Esophagus muscularis mucosa (tissue), 4 donors: ENCODE measurements at regions not wholly inside any gene's neighbourhood (a gene's known extent, or its start where the extent isn't known, plus 50 kb on each side); places are given as distances from the start of the nearest gene placed in this dataset.
A peak's percentile ranks its signal among the peaks of the same experiment; 100 is the strongest.

Experiments
- DNase-seq: peaks from one replicate; pipeline ENCODE4 v3.0.0-alpha.2; 2017; ENCODE audit errors: extremely low spot score
- H3K27ac ChIP-seq, 4 donors: fragments of 200-600 bp; sonication (generic); replicated peaks in 1 of 4; 1 replicate in 3 of 4; 2 replicates in 1 of 4; pipeline ENCODE4 v1.5.1; 2016 to 2019; ENCODE audit warnings: mild to moderate bottlenecking in 1 of 4
- H3K27me3 ChIP-seq, 4 donors: fragments of 200-600 bp; sonication (generic); one replicate each; pipeline versions ENCODE4 v1.5.1 to v1.6.0; 2016 to 2019
- H3K36me3 ChIP-seq, 4 donors: fragments of 200-600 bp; sonication (generic); one replicate each; pipeline ENCODE4 v1.5.1; 2016 to 2019
- H3K4me1 ChIP-seq, 4 donors: fragments of 200-600 bp; sonication (generic); one replicate each; pipeline ENCODE4 v1.5.1; 2016 to 2019
- H3K4me3 ChIP-seq, 4 donors: fragments of 200-600 bp; sonication (generic); 1 replicate in 2 of 4; 2 replicates in 2 of 4; pipeline ENCODE4 v1.5.1; 2016 to 2019; ENCODE audit warnings: mild to moderate bottlenecking in 4 of 4, moderate library complexity in 1 of 4
- H3K9me3 ChIP-seq, 4 donors: fragments of 200-600 bp; sonication (generic); 1 replicate in 3 of 4; 2 replicates in 1 of 4; pipeline ENCODE4 v1.5.1; 2016 to 2019
- CTCF ChIP-seq, 3 experiments: fragments of 200-600 bp in 2 of 3; fragments of 450-650 bp in 1 of 3; sonication (generic) in 2 of 3; IDR thresholded peaks; one replicate each; pipeline ENCODE4 v1.5.1; 2017 to 2019; ENCODE audit warnings: antibody characterized with exemption in 3 of 3, mild to moderate bottlenecking in 2 of 3, moderate library complexity in 1 of 3
- EP300 ChIP-seq: sonication (generic); formaldehyde crosslinking; IDR thresholded peaks from one replicate; pipeline ENCODE4 v1.6.1; 2017; ENCODE audit warnings: antibody characterized with exemption
- POLR2A ChIP-seq: fragments of 450-650 bp; IDR thresholded peaks from one replicate; pipeline ENCODE4 v1.6.1; 2017; ENCODE audit warnings: antibody characterized with exemption, moderate library complexity, mild to moderate bottlenecking, low read depth
- POLR2AphosphoS5 ChIP-seq, 2 donors: sonication (generic); formaldehyde crosslinking; IDR thresholded peaks; one replicate each; pipeline ENCODE4 v1.6.1; 2017; ENCODE audit warnings: antibody characterized with exemption in 2 of 2
- WGBS: methylation state at CpG from one replicate; pipeline ENCODE4 v1.1.5; 2018; 5-methylcytosine and 5-hydroxymethylcytosine counted together
- intact Hi-C: fragments of 100-400 bp; cut with DNase I; formaldehyde crosslinking; loops from one replicate; pipeline ENCODE4 v1.15.1; 2023

DNA sequence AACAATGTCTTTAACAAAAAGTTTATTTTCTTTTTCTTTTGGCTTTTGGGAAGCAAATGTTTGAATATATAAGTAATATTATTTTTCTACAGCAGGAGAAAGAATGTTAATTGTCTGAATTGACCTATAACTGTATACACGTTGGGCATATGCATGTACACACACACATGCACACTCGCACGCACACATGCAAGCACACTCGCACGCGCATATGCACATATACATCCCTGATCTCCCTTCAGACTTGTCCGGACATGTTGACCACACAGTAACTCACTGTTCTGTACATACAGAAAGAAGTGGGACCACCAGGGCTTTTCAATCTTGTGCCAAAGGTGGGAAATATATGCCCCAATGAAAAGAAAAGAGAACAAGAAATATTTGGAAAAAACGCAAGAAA lies 245.1 kb upstream of the APCDD1 start:
- Histone ChIP-seq H3K4me1 (peaks cover 8 to 15% (median 13%) of the 10 kb centered on the region in 4 donors), H3K27ac (no peak overlapping the region), H3K36me3 (no peaks in the 10 kb centered on the region), H3K27me3 (no peaks in the 10 kb centered on the region), H3K9me3 (no peaks in the 10 kb centered on the region), H3K4me3 (no peak overlapping the region)
- intact Hi-C loops, result no loop called here
- WGBS, result 97% methylated on average over 8 of the region's 8 CpGs
- TF ChIP-seq EP300 (no peak), CTCF (IDR thresholded peaks at IDR 0.05) (no peak), POLR2A (no peak), POLR2AphosphoS5 (IDR thresholded peaks at IDR 0.05) (no peak)
- DNase-seq, result peak; percentile 77

DNA sequence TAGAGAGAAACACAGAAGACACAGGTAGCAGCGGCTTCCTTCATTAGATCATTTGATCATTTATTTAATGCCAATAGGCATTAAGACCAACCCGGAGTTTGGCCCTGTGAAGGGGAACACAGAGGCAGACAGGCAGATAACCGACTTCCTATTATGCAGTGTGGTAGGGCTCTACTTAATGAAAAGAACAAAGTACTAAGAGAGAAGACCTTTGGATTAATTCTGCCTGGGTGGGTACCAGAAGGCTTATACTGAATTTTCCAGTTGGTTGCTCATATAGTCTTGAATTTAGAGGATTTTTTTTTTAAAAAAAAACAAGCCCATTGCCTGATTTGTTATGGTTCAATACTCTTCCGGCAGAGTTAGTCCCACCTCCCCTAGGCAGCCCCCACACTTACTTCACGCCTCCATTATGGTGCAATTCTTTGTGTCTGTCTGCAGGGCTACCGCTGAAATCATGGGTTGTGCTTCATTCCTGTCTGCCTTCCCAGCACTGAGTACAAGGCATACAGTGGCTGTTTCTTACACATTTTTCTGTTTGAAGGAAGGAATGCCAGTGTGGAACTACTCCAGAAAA lies 244.3 kb upstream of the APCDD1 start:
- peak; percentile 72 for DNase-seq
- intact Hi-C loops, result no loop called here
- peaks cover 8 to 15% (median 13%) of the 10 kb centered on the region in 4 donors for H3K4me1 ChIP-seq
- H3K36me3 ChIP-seq, result no peaks in the 10 kb centered on the region
- H3K27ac ChIP-seq, result no peak overlapping the region
- 93% methylated on average over 6 of the region's 6 CpGs for WGBS
- no peak overlapping the region for H3K4me3 ChIP-seq
- no peaks in the 10 kb centered on the region for H3K27me3 ChIP-seq
- no peak for TF ChIP-seq CTCF (IDR thresholded peaks at IDR 0.05)
- no peak for TF ChIP-seq POLR2A
- TF ChIP-seq EP300, result no peak
- TF ChIP-seq POLR2AphosphoS5 (IDR thresholded peaks at IDR 0.05), result no peak
- H3K9me3 ChIP-seq, result no peaks in the 10 kb centered on the region

- no peak overlapping the region for H3K27ac ChIP-seq
- intact Hi-C loops, result no loop called here
- no peak overlapping the region for H3K4me3 ChIP-seq
- H3K4me1 ChIP-seq, result no peaks in the 10 kb centered on the region
- no peaks in the 10 kb centered on the region for H3K36me3 ChIP-seq
- peak; percentile 66 for DNase-seq
- no peaks in the 10 kb centered on the region for H3K9me3 ChIP-seq
- 47% methylated on average over 3 of the region's 3 CpGs for WGBS
- no peaks in the 10 kb centered on the region for H3K27me3 ChIP-seq
- TF ChIP-seq POLR2AphosphoS5 (IDR thresholded peaks at IDR 0.05), result no peak
- TF ChIP-seq POLR2A, result no peak
- no peak for TF ChIP-seq EP300
- no peak for TF ChIP-seq CTCF (IDR thresholded peaks at IDR 0.05)
These were observed 240.9 kb upstream of the APCDD1 start for GRCh38 chr18:10213526-10213925.

DNA sequence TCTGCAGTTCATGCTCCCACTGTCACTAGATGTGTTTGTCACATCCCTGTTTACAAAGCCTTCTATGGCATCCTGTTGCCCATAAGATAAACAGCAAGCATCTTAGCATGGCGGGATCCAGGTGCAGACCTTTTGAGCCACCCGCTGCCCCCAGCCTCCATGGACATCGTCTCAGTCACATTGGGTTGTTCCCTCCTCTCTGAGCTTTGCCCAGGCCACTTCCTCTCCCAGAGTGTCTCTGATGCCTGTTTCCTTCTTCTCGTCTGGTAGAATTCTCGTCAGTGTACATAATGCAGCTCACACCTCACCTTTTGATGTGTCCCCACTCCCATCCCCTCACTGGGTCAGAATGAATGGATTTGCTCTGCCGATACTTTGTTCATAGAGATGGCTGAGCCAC lies 239.0 kb upstream of the APCDD1 start:
- WGBS, result 91% methylated on average over 6 of the region's 6 CpGs
- DNase-seq, result peak; percentile 77
- no peaks in the 10 kb centered on the region for H3K27me3 ChIP-seq
- TF ChIP-seq POLR2A (no peak), CTCF (IDR thresholded peaks at IDR 0.05) (no peak), EP300 (no peak), POLR2AphosphoS5 (IDR thresholded peaks at IDR 0.05) (no peak)
- no peaks in the 10 kb centered on the region for H3K4me1 ChIP-seq
- intact Hi-C loops, result no loop called here
- H3K27ac ChIP-seq, result no peak overlapping the region
- peaks cover 0 to 14% (median 2%) of the 10 kb centered on the region in 4 donors for H3K9me3 ChIP-seq
- no peaks in the 10 kb centered on the region for H3K36me3 ChIP-seq
- no peak overlapping the region for H3K4me3 ChIP-seq

GRCh38 chr18:10216791-10217190 lies 237.6 kb upstream of the APCDD1 start:
- H3K4me3 ChIP-seq, result no peak overlapping the region
- intact Hi-C loops, result no loop called here

More at GRCh38 chr18:10216791-10217190, 237.6 kb upstream of the APCDD1 start:
- no peak for DNase-seq
- H3K27ac ChIP-seq, result no peak overlapping the region
- 90% methylated on average over 2 of the region's 2 CpGs for WGBS
- no peaks in the 10 kb centered on the region for H3K36me3 ChIP-seq
- H3K9me3 ChIP-seq, result peaks cover 0 to 14% (median 2%) of the 10 kb centered on the region in 4 donors
- H3K4me1 ChIP-seq, result no peaks in the 10 kb centered on the region
- TF ChIP-seq CTCF (IDR thresholded peaks at IDR 0.05) (no peak), EP300 (no peak), POLR2A (no peak), POLR2AphosphoS5 (IDR thresholded peaks at IDR 0.05) (no peak)
- no peaks in the 10 kb centered on the region for H3K27me3 ChIP-seq
